ENCODE measurements at regions not wholly inside any gene's neighbourhood (a gene's known extent, or its start where the extent isn't known, plus 50 kb on each side); places are given as distances from the start of the nearest gene placed in this dataset.

DNA sequence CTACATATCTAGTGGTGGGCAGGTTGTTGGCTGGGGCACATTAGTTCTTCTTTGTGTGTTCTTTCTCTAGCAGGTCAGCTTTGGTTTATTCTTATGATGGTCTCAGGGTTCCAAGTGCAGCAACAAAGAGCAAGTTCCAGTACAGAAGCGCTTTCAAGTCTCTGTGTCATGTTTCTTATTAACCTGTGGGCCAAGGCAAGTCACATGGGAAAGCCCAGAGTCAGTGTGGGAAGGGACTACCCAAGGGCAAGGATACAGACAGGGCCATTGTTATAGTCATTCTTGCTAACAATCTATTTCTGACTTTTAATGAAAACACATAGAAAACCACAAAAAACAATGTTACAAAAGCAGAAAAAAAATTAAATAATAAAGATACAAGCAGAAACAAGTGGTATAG, 754.6 kb downstream of the TBC1D22A start:
- TF ChIP-seq CTCF (IDR thresholded peaks at IDR 0.05) (no peak), POLR2A (IDR thresholded peaks at IDR 0.05) (no peak)

All from esophagus squamous epithelium (tissue), 4 donors.